Retinal pigment epithelial cell (primary cell): ENCODE measurements at regions not wholly inside any gene's neighbourhood (a gene's known extent, or its start where the extent isn't known, plus 50 kb on each side); places are given as distances from the start of the nearest gene placed in this dataset.
A peak's percentile ranks its signal among the peaks of the same experiment; 100 is the strongest.

ENCODE experiments used
- DNase-seq: peaks from one replicate; pipeline ENCODE4 v3.0.0-alpha.2; 2010; ENCODE audit warnings: low read depth
- H3K4me3 ChIP-seq: 2 replicates; pipeline ENCODE4 v1.5.1; 2011; ENCODE audit warnings: mild to moderate bottlenecking, low read length, control low read depth, moderate library complexity
- TF ChIP-seq, protein P1 (sequence below): conservative IDR thresholded peaks from 2 replicates; pipeline ENCODE4 v1.5.1; 2011; ENCODE audit warnings: low read depth, low read length, control low read depth, inconsistent platforms

DNA sequence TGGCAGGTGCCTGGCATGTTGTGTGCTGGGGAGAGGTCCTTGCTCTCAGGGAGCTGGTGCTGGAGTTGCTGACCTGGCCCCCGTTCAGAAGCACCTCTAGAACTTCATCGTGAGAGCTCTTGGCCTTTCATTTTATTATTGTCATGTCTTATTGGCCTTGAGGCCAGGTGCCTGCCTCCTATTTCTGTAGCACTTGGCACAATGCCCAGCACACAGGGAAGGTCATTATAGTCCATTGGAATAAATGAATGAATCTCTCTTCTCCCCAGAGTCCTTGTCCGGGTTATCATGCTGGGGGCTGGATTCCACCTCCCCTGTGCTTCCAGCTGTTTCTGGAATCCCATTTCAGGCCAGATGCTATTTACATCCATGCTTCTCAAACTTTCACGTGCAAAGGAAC lies 169.2 kb downstream of the HAPSTR1 start:
- TF ChIP-seq, protein P1, sequence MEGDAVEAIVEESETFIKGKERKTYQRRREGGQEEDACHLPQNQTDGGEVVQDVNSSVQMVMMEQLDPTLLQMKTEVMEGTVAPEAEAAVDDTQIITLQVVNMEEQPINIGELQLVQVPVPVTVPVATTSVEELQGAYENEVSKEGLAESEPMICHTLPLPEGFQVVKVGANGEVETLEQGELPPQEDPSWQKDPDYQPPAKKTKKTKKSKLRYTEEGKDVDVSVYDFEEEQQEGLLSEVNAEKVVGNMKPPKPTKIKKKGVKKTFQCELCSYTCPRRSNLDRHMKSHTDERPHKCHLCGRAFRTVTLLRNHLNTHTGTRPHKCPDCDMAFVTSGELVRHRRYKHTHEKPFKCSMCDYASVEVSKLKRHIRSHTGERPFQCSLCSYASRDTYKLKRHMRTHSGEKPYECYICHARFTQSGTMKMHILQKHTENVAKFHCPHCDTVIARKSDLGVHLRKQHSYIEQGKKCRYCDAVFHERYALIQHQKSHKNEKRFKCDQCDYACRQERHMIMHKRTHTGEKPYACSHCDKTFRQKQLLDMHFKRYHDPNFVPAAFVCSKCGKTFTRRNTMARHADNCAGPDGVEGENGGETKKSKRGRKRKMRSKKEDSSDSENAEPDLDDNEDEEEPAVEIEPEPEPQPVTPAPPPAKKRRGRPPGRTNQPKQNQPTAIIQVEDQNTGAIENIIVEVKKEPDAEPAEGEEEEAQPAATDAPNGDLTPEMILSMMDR, result no peak
- no peak overlapping the region for H3K4me3 ChIP-seq
- no peak for DNase-seq

DNA sequence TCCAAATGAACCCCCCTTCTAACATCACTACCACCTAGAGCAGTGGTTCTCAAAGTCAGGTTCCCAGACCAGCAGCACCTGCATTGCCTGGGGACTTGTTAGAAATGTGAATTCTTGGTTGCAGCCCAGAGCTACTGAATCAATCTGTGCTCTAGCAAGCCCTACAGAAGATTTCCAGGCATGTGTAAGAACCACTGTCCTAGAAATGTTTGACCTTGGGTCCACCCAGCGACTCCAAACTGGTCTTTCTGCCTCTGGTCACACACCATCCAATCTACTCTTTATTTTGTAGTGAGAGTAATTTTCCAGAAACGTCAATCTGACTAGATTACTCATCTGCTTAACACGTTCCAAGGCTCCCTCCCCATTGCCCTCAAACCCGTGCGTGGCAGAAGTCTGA lies 169.9 kb downstream of the HAPSTR1 start:
- H3K4me3 ChIP-seq, result no peak overlapping the region
- TF ChIP-seq, protein P1, result no peak
- no peak for DNase-seq

DNA sequence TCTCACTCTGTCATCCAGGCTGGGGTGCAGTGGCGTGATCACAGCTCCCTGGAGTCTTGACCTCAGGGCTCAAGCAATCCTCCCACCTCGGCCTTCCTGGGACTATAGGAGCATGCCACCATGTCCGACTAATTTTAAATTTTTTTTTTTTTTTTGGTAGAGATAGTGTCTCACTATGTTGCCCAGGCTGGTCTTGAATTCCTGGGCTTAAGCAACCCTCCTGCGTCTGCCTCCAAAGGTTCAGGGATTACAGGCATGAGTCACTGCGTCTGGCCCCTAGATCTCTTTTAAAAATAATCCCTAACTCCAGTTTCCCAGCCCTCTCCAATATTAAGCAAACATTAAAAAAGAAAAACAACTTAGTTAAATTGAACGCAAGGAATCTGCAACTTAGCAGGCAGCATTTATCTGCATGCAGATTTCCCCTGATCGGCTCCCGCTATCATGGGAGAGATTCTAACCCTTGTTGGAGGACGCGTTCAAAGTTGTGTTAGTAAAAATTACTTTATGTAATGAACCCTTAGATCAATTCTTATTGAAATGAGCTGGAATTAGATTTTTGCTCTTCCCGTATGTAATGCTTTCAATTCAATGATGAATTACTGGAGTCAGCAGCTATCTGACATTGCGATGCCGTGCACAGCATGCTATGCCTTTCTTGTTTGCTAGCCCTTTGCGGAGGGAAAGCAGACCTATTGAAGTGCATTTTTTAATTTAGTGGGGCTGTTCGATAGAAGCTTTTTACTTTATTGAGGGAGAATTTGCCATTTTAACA lies 171.7 kb downstream of the HAPSTR1 start:
- no peak overlapping the region for H3K4me3 ChIP-seq
- TF ChIP-seq, protein P1, result no peak
- DNase-seq, result peak; percentile 5

DNA sequence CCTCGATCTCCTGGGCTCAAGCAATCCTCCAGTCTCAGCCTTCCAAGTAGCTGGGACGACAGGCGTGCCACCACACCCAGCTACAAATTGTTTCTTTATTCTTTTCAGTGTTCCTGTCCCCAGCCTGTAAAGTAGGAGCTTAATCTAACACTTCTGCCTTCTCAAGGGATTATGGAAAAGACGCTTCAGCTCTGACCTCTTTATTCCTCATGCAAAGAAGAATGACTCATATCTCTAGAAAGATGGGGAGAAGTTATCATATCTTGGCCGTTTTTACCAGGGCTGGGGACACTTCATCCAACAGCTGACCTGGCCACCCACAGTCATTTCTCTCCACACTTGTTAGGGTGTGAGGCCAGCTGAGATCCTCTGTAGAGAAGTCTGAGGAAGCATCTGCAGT lies 172.6 kb downstream of the HAPSTR1 start:
- no peak for DNase-seq
- H3K4me3 ChIP-seq, result no peak overlapping the region
- TF ChIP-seq, protein P1, result no peak

DNA sequence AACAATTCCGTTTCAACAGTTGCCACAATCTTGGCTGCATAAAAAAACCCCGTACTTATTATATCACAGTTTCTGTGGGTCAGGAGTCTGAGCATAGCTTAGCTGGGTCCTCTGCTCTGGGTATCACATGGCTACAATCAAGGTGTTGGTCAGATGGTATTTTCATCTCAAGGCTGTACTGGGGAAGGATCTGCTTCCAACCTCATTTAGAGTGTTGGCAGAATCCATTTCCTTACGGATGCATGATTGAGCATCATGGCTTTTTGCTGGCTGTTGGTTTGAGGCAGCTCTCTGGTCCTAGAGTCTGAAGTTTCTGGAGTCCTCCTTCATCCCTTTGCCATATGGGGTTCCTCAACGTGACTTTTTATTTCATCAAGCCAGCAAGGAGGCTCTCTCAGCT lies 177.0 kb downstream of the HAPSTR1 start:
- H3K4me3 ChIP-seq, result no peak overlapping the region
- DNase-seq, result no peak
- TF ChIP-seq, protein P1, result no peak

DNA sequence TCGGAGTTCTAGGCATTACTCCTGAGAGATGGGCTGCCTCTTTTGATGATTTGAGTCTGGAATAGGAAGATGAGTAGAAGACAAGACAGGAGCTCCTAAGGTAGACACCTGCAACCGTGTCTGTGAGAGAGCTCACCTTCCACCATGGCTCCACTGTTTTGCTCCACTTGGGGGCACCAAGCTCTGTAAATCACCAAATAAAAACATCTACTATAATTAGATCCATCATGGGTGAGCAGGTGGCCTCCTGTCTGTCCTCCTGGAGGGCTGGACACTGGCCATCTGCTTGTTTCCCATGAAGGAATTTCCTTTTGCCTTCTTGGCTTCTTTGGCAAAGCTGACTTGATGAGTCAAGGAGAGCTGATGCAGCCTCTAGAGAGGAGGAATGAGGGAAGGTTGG lies 179.0 kb downstream of the HAPSTR1 start:
- no peak for DNase-seq
- TF ChIP-seq, protein P1, result no peak
- H3K4me3 ChIP-seq, result no peak overlapping the region

DNA sequence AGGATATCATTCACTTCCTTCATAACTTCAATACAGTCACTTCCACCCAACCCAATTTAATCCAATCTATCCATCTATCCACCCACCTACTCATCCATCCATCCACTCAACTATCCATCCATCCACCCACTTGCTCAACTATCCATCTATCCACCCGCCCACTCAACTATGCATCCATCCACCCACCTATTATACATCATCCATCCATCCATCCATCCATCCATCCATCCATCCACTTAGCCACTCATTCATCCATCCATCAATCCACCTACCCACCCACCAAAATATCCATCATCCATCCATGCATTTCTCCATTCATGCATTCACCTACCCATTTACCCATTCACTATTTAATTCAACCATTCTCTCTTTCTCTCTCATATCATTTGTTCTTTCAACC lies 179.5 kb downstream of the HAPSTR1 start:
- DNase-seq, result no peak
- no peak overlapping the region for H3K4me3 ChIP-seq
- TF ChIP-seq, protein P1, result no peak
